B cell (primary cell): ENCODE measurements at regions not wholly inside any gene's neighbourhood (a gene's known extent, or its start where the extent isn't known, plus 50 kb on each side); places are given as distances from the start of the nearest gene placed in this dataset.

Experiments used
- ATAC-seq: fragments of 200-7000 bp; cut with Tn5 transposase; one replicate; pipeline ENCODE4 v1.10.0; 2021; ENCODE audit warnings: low read depth, mild to moderate bottlenecking, moderate number of reproducible peaks, moderate library complexity
- CTCF ChIA-PET: fragments of 350-600 bp; sonication (Branson Sonifier 250); formaldehyde crosslinking; loops from one replicate; lab custom pipeline; 2021; ENCODE audit warnings: antibody characterized with exemption, inconsistent platforms; lab: Charles Lee
- POLR2A ChIA-PET: fragments of 350-600 bp; sonication (Branson Sonifier 250); formaldehyde crosslinking; loops from one replicate; lab custom pipeline; 2021; ENCODE audit warnings: antibody characterized with exemption; lab: Charles Lee
- DNase-seq: peaks from one replicate; pipeline ENCODE4 v3.0.0; 2013
- H2AFZ ChIP-seq: 2 replicates; pipeline ENCODE4 v1.6.1; 2012; ENCODE audit warnings: mild to moderate bottlenecking, low read depth, low read length; ENCODE audit not compliant: insufficient read depth, poor library complexity, severe bottlenecking
- H3K27ac ChIP-seq, 2 donors: 1 replicate in 1 of 2; 2 replicates in 1 of 2; pipeline ENCODE4 v1.5.1; 2012 to 2013; ENCODE audit warnings: low read length in 2 of 2, mild to moderate bottlenecking in 2 of 2, moderate library complexity in 1 of 2
- H3K27me3 ChIP-seq, 4 experiments: fragments of 200-600 bp in 1 of 4; sonication (generic) in 1 of 4; replicated peaks in 1 of 4; 1 replicate in 2 of 4; 2 replicates in 2 of 4; pipeline versions ENCODE4 v1.6.1 to v1.7.0; 2013 to 2016; ENCODE audit warnings: low read length in 3 of 4, mild to moderate bottlenecking in 2 of 4, mixed read lengths in 1 of 4, moderate library complexity in 1 of 4; ENCODE audit not compliant: insufficient read depth in 4 of 4, control insufficient read depth in 3 of 4; ENCODE audit errors: control extremely low read depth in 1 of 4
- H3K36me3 ChIP-seq, 2 experiments: replicated peaks in 1 of 2; 1 replicate in 1 of 2; 2 replicates in 1 of 2; pipeline versions ENCODE4 v1.6.1 to v1.7.1; 2013; ENCODE audit warnings: low read length in 1 of 2; ENCODE audit not compliant: insufficient read depth in 2 of 2, control insufficient read depth in 1 of 2; ENCODE audit errors: control extremely low read depth in 1 of 2, extremely low read depth in 1 of 2
- H3K4me1 ChIP-seq, 2 donors: fragments of 200-600 bp in 1 of 2; sonication (generic) in 1 of 2; 1 replicate in 1 of 2; 2 replicates in 1 of 2; pipeline versions ENCODE4 v1.5.1 to v1.6.1; 2013 to 2017; ENCODE audit warnings: low read length in 2 of 2; ENCODE audit not compliant: control insufficient read depth in 2 of 2, insufficient read depth in 2 of 2
- H3K4me2 ChIP-seq: replicated peaks from 2 replicates; pipeline ENCODE3; 2012; ENCODE audit warnings: mild to moderate bottlenecking, low read depth, low read length; ENCODE audit not compliant: poor library complexity, severe bottlenecking
- H3K4me3 ChIP-seq, 5 experiments: fragments of 200-600 bp in 1 of 5; sonication (generic) in 1 of 5; 1 replicate in 3 of 5; 2 replicates in 2 of 5; pipeline versions ENCODE4 v1.5.1 to v1.7.0; 2011 to 2016; ENCODE audit warnings: low read length in 4 of 5, mild to moderate bottlenecking in 4 of 5, low read depth in 2 of 5, control low read depth in 1 of 5, moderate library complexity in 1 of 5; ENCODE audit not compliant: insufficient read depth in 1 of 5; ENCODE audit errors: control extremely low read depth in 1 of 5, extremely low read depth in 1 of 5
- H3K79me2 ChIP-seq: fragments of 200-600 bp; sonication (generic); one replicate; pipeline ENCODE4 v1.6.0; 2016; ENCODE audit warnings: low read length; ENCODE audit not compliant: control insufficient read depth, insufficient read depth
- H3K9ac ChIP-seq: fragments of 200-600 bp; sonication (generic); 2 replicates; pipeline ENCODE4 v1.6.1; 2017; ENCODE audit warnings: mild to moderate bottlenecking, low read length, moderate library complexity
- H3K9me3 ChIP-seq, 3 donors: one replicate each; pipeline versions ENCODE4 v1.6.1 to v1.7.1; 2013; ENCODE audit warnings: low read length in 2 of 3; ENCODE audit not compliant: control insufficient read depth in 2 of 3, insufficient read depth in 1 of 3; ENCODE audit errors: control extremely low read depth in 1 of 3
- H4K20me1 ChIP-seq: 2 replicates; pipeline ENCODE4 v1.6.0; 2012; ENCODE audit warnings: mild to moderate bottlenecking, low read length; ENCODE audit not compliant: insufficient read depth, control insufficient read depth, poor library complexity, severe bottlenecking
- H3K27ac Mint-ChIP-seq: one replicate; pipeline ENCODE4 v1.8.0; 2021; ENCODE audit warnings: mixed read lengths
- H3K27me3 Mint-ChIP-seq: one replicate; pipeline ENCODE4 v1.8.0; 2021; ENCODE audit warnings: mixed read lengths
- H3K4me1 Mint-ChIP-seq: one replicate; pipeline ENCODE4 v1.8.0; 2021; ENCODE audit warnings: mixed read lengths
- H3K4me3 Mint-ChIP-seq: one replicate; pipeline ENCODE4 v1.8.0; 2021; ENCODE audit warnings: mixed read lengths
- H3K9me3 Mint-ChIP-seq: one replicate; pipeline ENCODE4 v1.8.0; 2022; ENCODE audit warnings: mixed read lengths; ENCODE audit not compliant: insufficient read depth
- EZH2 ChIP-seq: IDR thresholded peaks from 2 replicates; pipeline ENCODE4 v1.6.1; 2012; ENCODE audit warnings: borderline replicate concordance, low read depth, mild to moderate bottlenecking, moderate library complexity, low read length; ENCODE audit not compliant: insufficient read depth, poor library complexity, severe bottlenecking
- WGBS: methylation state at CpG from one replicate; pipeline ENCODE4 v1.1.5; 2013; ENCODE audit warnings: missing lambda C conversion rate; ENCODE audit not compliant: insufficient coverage; 5-methylcytosine and 5-hydroxymethylcytosine counted together
- intact Hi-C: fragments of 100-400 bp; cut with micrococcal nuclease; formaldehyde crosslinking; loops from one replicate; pipeline ENCODE4 v1.10.0; 2022
- TF ChIP-seq, protein P1 (sequence below): fragments of 200-600 bp; IDR thresholded peaks from one replicate; pipeline ENCODE4 v1.8.0; 2022; ENCODE audit warnings: antibody characterized with exemption, mild to moderate bottlenecking

DNA sequence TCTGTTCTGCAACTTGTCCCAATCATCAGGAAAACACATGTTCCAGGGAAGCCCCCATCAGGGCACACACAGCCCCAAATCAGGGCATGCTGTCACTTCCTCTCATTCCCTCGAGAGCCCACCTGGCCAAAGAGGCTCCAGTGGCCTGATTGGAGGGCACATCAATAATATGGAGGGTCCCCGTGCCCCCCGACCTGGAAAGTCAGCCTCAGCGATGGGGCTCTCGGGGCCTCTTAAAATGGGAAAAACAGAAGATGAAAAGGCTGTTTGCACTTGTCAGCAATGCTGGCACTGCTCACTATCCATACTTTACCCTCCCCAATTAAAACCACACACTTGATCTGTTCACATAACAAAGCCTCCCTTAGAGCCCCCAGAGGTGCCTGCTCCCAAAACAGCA lies 172.9 kb upstream of the NSMCE3 start:
- Histone ChIP-seq H2AFZ (no peak overlapping the region), H4K20me1 (no peaks in the 10 kb centered on the region), H3K4me1 (no peaks in the 10 kb centered on the region), H3K27ac (no peak overlapping the region), H3K9ac (no peak overlapping the region), H3K36me3 (no peaks in the 10 kb centered on the region), H3K4me3 (no peak overlapping the region), H3K79me2 (no peaks in the 10 kb centered on the region), H3K9me3 (peaks cover 0 to 8% (median 0%) of the 10 kb centered on the region in 3 donors), H3K27me3 (no peaks in the 10 kb centered on the region), H3K4me2 (no peak overlapping the region)
- H3K4me3 Mint-ChIP-seq = no peak overlapping the region
- peaks cover 3% of the 10 kb centered on the region for H3K27me3 Mint-ChIP-seq
- CTCF ChIA-PET = no interaction called here
- TF ChIP-seq EZH2 = no peak
- TF ChIP-seq, protein P1, sequence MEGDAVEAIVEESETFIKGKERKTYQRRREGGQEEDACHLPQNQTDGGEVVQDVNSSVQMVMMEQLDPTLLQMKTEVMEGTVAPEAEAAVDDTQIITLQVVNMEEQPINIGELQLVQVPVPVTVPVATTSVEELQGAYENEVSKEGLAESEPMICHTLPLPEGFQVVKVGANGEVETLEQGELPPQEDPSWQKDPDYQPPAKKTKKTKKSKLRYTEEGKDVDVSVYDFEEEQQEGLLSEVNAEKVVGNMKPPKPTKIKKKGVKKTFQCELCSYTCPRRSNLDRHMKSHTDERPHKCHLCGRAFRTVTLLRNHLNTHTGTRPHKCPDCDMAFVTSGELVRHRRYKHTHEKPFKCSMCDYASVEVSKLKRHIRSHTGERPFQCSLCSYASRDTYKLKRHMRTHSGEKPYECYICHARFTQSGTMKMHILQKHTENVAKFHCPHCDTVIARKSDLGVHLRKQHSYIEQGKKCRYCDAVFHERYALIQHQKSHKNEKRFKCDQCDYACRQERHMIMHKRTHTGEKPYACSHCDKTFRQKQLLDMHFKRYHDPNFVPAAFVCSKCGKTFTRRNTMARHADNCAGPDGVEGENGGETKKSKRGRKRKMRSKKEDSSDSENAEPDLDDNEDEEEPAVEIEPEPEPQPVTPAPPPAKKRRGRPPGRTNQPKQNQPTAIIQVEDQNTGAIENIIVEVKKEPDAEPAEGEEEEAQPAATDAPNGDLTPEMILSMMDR = no peak
- no peak overlapping the region for H3K27ac Mint-ChIP-seq
- intact Hi-C loops = no loop called here
- ATAC-seq (no peak), DNase-seq (no peak)
- no peaks in the 10 kb centered on the region for H3K4me1 Mint-ChIP-seq
- 17% methylated on average over 1 of the region's 5 CpGs for WGBS
- H3K9me3 Mint-ChIP-seq = no peaks in the 10 kb centered on the region
- POLR2A ChIA-PET = no interaction called here

DNA sequence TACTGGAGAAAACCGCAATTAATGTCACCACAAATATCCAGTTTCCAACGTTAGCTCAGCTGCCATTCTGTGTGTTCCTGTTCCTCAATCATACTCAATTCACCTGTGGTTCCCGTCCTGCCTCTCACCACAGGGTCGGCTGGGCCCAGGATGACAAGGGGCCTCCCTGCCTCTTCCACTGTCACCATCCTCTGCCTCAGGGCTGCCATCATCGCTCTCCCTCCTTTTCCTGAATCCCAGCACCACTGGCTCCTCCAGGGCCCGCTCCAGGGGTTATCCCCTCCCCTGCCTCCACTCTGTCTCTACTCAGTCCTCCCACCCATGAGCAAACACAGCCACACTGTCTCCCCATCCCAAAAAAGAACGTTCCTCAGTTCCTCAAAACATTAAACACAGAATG lies 170.9 kb upstream of the NSMCE3 start:
- Histone ChIP-seq H4K20me1 (no peaks in the 10 kb centered on the region), H3K79me2 (no peaks in the 10 kb centered on the region), H3K27me3 (no peaks in the 10 kb centered on the region), H3K36me3 (no peaks in the 10 kb centered on the region), H3K9me3 (peaks cover 0 to 8% (median 0%) of the 10 kb centered on the region in 3 donors), H3K4me1 (no peaks in the 10 kb centered on the region), H3K9ac (no peak overlapping the region), H3K27ac (no peak overlapping the region), H2AFZ (no peak overlapping the region), H3K4me2 (no peak overlapping the region), H3K4me3 (no peak overlapping the region)
- intact Hi-C loops = no loop called here
- TF ChIP-seq, protein P1 = no peak
- no peak for TF ChIP-seq EZH2
- Mint-ChIP-seq H3K4me3 (no peak overlapping the region), H3K4me1 (no peaks in the 10 kb centered on the region), H3K27ac (no peak overlapping the region), H3K9me3 (no peaks in the 10 kb centered on the region), H3K27me3 (peaks cover 3% of the 10 kb centered on the region)
- ChIA-PET CTCF (no interaction called here), POLR2A (no interaction called here)
- no peak for DNase-seq
- no peak for ATAC-seq
- 73% methylated on average over 6 of the region's 7 CpGs for WGBS
